BJ (cell line): ENCODE measurements at regions not wholly inside any gene's neighbourhood (a gene's known extent, or its start where the extent isn't known, plus 50 kb on each side); places are given as distances from the start of the nearest gene placed in this dataset.

Experiments used
- CTCF ChIA-PET: fragments of 350-600 bp; formaldehyde crosslinking; extraction: SDS; loops from one replicate; lab custom pipeline; 2021; ENCODE audit warnings: antibody characterized with exemption, inconsistent platforms; lab: Yijun Ruan, JAX
- POLR2A ChIA-PET: fragments of 300-600 bp; sonication (Branson Sonifier 250); formaldehyde crosslinking; extraction: SDS; loops from one replicate; lab custom pipeline; 2021; ENCODE audit warnings: antibody characterized with exemption; lab: Charles Lee
- DNase-seq: peaks from one replicate; pipeline ENCODE4 v3.0.0-alpha.2; 2011; ENCODE audit warnings: low read depth
- H3K27me3 ChIP-seq: 2 replicates; pipeline ENCODE4 v1.6.0; 2011; ENCODE audit warnings: low read length; ENCODE audit not compliant: control insufficient read depth, insufficient read depth
- H3K36me3 ChIP-seq: 2 replicates; pipeline ENCODE4 v1.5.1; 2011; ENCODE audit warnings: low read length; ENCODE audit not compliant: control insufficient read depth, insufficient read depth
- H3K4me3 ChIP-seq: 2 replicates; pipeline ENCODE4 v1.5.1; 2011; ENCODE audit warnings: low read depth, mild to moderate bottlenecking, control low read depth, low read length
- TF ChIP-seq, protein P1 (sequence below): IDR thresholded peaks from 2 replicates; pipeline ENCODE4 v1.5.1; 2011; ENCODE audit warnings: low read depth, mild to moderate bottlenecking, control low read depth, inconsistent platforms, low read length, moderate library complexity; ENCODE audit not compliant: insufficient read depth

DNA sequence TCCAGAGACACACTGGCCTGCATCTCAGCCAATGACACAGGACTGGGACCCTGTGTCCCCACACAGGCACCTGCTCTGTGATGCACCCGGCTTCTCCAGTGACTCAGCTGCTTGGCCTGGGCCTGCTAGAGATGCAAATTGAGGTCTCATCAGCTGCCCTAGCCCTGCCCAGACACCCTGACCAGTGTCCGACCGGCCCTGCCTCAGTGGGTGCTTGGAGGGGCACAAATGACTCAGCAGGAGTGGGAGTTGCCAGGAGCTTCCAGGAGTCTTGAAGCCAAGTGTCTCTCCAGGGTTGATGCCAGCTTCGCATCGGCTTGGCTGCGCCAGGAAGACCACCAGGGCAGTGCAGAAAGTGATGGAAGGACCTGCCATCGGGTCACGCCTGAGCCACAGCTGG, 148.2 kb downstream of the ICE1 start:
- Histone ChIP-seq H3K36me3 (no peaks in the 10 kb centered on the region), H3K27me3 (no peaks in the 10 kb centered on the region), H3K4me3 (no peak overlapping the region)
- DNase-seq: no peak
- TF ChIP-seq, protein P1, sequence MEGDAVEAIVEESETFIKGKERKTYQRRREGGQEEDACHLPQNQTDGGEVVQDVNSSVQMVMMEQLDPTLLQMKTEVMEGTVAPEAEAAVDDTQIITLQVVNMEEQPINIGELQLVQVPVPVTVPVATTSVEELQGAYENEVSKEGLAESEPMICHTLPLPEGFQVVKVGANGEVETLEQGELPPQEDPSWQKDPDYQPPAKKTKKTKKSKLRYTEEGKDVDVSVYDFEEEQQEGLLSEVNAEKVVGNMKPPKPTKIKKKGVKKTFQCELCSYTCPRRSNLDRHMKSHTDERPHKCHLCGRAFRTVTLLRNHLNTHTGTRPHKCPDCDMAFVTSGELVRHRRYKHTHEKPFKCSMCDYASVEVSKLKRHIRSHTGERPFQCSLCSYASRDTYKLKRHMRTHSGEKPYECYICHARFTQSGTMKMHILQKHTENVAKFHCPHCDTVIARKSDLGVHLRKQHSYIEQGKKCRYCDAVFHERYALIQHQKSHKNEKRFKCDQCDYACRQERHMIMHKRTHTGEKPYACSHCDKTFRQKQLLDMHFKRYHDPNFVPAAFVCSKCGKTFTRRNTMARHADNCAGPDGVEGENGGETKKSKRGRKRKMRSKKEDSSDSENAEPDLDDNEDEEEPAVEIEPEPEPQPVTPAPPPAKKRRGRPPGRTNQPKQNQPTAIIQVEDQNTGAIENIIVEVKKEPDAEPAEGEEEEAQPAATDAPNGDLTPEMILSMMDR: no peak
- CTCF ChIA-PET: no interaction called here
- POLR2A ChIA-PET: no interaction called here

DNA sequence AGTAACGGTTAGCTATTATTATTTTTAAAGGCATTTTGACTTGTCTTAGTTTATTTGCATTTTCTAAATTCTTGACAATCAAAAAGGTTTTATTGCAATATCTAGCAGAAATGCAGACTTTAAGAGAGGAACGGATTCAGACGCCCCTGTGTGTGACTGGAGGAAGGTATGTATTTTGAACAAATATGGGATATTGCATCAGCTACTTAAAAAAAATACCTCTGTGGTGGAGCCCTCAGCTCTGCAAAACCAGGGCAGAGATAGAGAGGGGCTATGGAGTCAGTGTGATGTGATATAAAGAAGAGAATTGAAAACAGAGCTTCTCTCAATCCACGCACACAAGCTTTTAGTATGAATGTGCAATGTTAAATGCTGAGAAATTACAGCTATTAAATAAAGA, 142.4 kb downstream of the ICE1 start:
- ChIA-PET CTCF (interaction anchor here (0.7 kb wide), 1 partner anchor 760 kb away, joined by 3 read pairs; no protein-coding TSS in a partner anchor), POLR2A (no interaction called here)
- no peak overlapping the region for H3K4me3 ChIP-seq
- DNase-seq: no peak
- TF ChIP-seq, protein P1: no peak
- H3K27me3 ChIP-seq: no peaks in the 10 kb centered on the region
- H3K36me3 ChIP-seq: no peaks in the 10 kb centered on the region

DNA sequence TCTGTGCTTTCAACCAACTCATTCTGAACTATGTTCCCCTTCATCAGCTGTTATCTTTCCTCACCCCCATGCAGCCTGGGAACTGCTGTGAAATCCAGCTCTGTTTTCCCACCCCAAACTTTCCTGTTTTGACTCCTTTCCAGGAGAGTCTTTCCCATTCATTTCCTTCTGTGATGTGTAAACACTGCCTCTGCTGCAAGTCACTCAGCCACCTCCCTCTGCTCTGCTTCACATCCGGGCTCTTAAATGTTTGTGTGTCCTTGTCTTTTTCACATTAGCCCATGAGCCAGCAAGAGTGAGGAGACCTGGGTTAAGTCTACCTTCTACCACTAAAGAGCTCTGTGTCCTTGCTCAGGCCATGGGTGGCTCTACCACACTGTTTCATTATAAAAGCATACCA, 137.5 kb downstream of the ICE1 start:
- no peak for DNase-seq
- no peaks in the 10 kb centered on the region for H3K27me3 ChIP-seq
- ChIA-PET POLR2A (no interaction called here), CTCF (no interaction called here)
- TF ChIP-seq, protein P1: no peak
- no peak overlapping the region for H3K4me3 ChIP-seq
- no peaks in the 10 kb centered on the region for H3K36me3 ChIP-seq

DNA sequence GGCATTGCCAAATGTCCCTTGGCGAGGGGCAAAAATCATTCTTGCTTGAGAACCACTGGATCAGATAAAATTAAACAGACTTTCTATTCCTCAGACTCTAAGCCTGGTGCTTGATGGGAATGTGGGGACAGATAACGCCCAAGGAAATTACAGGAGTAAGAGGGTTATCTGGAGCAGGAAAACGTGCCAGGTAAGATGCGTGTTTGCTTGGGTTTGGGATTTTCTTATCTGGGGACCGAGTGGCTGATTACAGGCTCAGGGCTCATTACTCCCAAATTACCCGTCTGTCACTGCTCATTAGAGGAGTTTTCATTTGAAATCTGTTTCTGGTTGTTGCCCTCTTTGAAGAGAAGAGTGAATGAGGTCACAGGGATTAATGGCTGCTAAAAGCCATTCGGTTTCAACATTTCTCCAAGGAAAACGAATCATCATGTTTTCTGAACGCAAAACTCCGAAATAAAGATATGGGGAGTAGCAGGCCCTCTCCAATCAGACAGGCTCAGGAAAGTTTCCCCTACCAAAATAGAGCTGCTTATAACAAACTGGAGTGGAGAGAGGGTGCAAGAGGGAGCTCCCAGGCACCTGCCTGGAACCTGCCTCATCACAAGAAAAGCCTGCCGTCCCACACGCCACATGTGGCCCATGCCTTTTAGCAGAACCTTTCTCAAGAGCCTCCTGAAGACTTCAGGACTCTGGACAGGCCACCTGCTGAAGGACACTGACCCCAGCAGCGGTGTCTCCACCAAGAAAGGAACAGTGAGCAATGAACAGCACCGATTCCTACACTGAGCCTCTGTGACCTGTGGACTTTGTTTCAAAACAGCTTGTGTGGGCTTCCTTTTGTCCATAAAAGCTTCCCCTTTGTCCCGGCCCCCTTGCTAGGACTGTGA, 136.4 kb downstream of the ICE1 start:
- DNase-seq: no peak
- no peaks in the 10 kb centered on the region for H3K36me3 ChIP-seq
- CTCF ChIA-PET: no interaction called here
- TF ChIP-seq, protein P1: no peak
- no peak overlapping the region for H3K4me3 ChIP-seq
- POLR2A ChIA-PET: no interaction called here
- H3K27me3 ChIP-seq: no peaks in the 10 kb centered on the region

DNA sequence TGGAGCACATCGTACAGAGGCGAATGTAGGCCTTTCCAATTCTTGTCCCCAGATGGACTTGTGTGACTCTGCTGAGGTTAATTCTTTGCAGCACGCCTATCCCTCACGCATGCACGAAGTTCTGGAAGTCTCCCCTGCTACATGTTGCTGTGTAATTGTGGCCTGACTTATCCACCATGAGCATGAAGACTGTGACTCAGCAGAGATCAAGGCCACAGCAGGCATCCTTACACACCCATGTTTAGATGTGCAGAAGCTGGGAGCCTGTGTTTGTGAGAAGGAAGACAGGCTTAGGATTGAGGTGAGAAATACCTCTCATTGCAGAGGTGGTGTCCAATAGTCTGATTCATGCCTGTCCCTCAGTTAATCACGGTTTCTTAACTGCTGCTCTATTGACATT, 135.6 kb downstream of the ICE1 start:
- Histone ChIP-seq H3K36me3 (no peaks in the 10 kb centered on the region), H3K4me3 (no peak overlapping the region), H3K27me3 (no peaks in the 10 kb centered on the region)
- no peak for DNase-seq
- ChIA-PET CTCF (no interaction called here), POLR2A (no interaction called here)
- TF ChIP-seq, protein P1: no peak
